Ishikawa (cell line): ENCODE measurements at regions not wholly inside any gene's neighbourhood (a gene's known extent, or its start where the extent isn't known, plus 50 kb on each side); places are given as distances from the start of the nearest gene placed in this dataset.

Experiments
- EP300 ChIP-seq: IDR thresholded peaks from 2 replicates; pipeline ENCODE4 v1.6.1; 2012; ENCODE audit warnings: borderline replicate concordance
- RAD21 ChIP-seq: IDR thresholded peaks from 2 replicates; pipeline ENCODE4 v1.6.1; 2012; ENCODE audit warnings: low read depth
- TAF1 ChIP-seq: IDR thresholded peaks from 2 replicates; pipeline ENCODE4 v1.6.1; 2012; ENCODE audit warnings: low read depth, mild to moderate bottlenecking
- YY1 ChIP-seq: IDR thresholded peaks from 2 replicates; pipeline ENCODE4 v1.6.1; 2012; ENCODE audit warnings: low read depth

DNA sequence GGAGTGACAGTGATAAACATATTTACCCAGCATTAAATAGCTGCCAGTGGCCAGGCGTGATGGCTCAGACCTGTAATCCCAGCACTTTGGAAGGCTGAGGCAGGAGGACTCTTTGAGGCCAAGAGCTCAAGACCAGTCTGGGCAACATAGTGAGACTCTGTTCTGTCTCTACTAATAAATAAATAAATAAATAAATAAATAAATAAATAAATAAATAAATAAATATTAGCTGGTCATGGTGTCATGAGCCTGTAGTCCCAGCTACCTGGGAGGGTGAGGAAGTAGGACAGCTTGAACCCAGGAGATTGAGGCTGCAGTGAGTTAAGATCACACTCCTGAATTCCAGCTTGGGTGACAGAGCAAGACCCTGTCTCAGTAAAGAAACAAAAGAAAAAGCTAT is 384.0 kb upstream of the ADARB2 start:
- TF ChIP-seq EP300 = no peak
- no peak for TF ChIP-seq RAD21
- TF ChIP-seq TAF1 = no peak
- no peak for TF ChIP-seq YY1
